ENCODE measurements at regions not wholly inside any gene's neighbourhood (a gene's known extent, or its start where the extent isn't known, plus 50 kb on each side); places are given as distances from the start of the nearest gene placed in this dataset.

GRCh38 chr3:59263152-59263551 lies 213.3 kb upstream of the CFAP20DC start:
- DNase-seq (no peak), ATAC-seq (no peak)
- peaks cover 0 to 16% (median 0%) of the 10 kb centered on the region in 12 donors for H3K4me1 ChIP-seq
- intact Hi-C loops (cut with DNase I) = no loop called here
- no peaks in the 10 kb centered on the region for H3K36me3 ChIP-seq
- H3K27ac ChIP-seq = no peak overlapping the region
- no peak for TF ChIP-seq CTCF (IDR thresholded peaks at IDR 0.05)
- no peak for TF ChIP-seq POLR2A (IDR thresholded peaks at IDR 0.05)
- H3K27me3 ChIP-seq = no peaks in the 10 kb centered on the region
- H3K4me3 ChIP-seq = no peak overlapping the region
- H3K9me3 ChIP-seq = no peaks in the 10 kb centered on the region
- 46 to 60% (median 49%) methylated on average over 3 of the region's 3 CpGs for WGBS, 4 donors

GRCh38 chr3:59262076-59262498 lies 212.3 kb upstream of the CFAP20DC start:
- H3K27ac ChIP-seq = no peak overlapping the region
- DNase-seq (no peak), ATAC-seq (no peak)
- H3K4me1 ChIP-seq = peaks cover 0 to 16% (median 0%) of the 10 kb centered on the region in 12 donors
- 84 to 92% (median 86%) methylated on average over 2 of the region's 2 CpGs for WGBS, 4 donors
- H3K4me3 ChIP-seq = no peak overlapping the region
- no peaks in the 10 kb centered on the region for H3K36me3 ChIP-seq
- TF ChIP-seq POLR2A (IDR thresholded peaks at IDR 0.05) = no peak
- no peak for TF ChIP-seq CTCF (IDR thresholded peaks at IDR 0.05)
- no peaks in the 10 kb centered on the region for H3K9me3 ChIP-seq
- intact Hi-C loops (cut with DNase I) = no loop called here
- H3K27me3 ChIP-seq = no peaks in the 10 kb centered on the region

GRCh38 chr3:59261009-59261408 lies 211.2 kb upstream of the CFAP20DC start:
- Histone ChIP-seq H3K27me3 (no peaks in the 10 kb centered on the region), H3K9me3 (no peaks in the 10 kb centered on the region), H3K4me3 (no peak overlapping the region), H3K36me3 (no peaks in the 10 kb centered on the region), H3K4me1 (peaks cover 0 to 16% (median 0%) of the 10 kb centered on the region in 12 donors), H3K27ac (no peak overlapping the region)
- intact Hi-C loops (cut with DNase I) = no loop called here
- TF ChIP-seq CTCF (IDR thresholded peaks at IDR 0.05) (no peak), POLR2A (IDR thresholded peaks at IDR 0.05) (no peak)
- peak in 3 of 4 donors; percentile 51 to 75 (median 58) for ATAC-seq
- no peak for DNase-seq

GRCh38 chr3:59258550-59259260 lies 208.9 kb upstream of the CFAP20DC start:
- no peak for TF ChIP-seq CTCF (IDR thresholded peaks at IDR 0.05)
- TF ChIP-seq POLR2A (IDR thresholded peaks at IDR 0.05) = no peak
- no peak overlapping the region for H3K27ac ChIP-seq
- peaks cover 0 to 25% (median 0%) of the 10 kb centered on the region in 12 donors for H3K4me1 ChIP-seq
- H3K9me3 ChIP-seq = no peaks in the 10 kb centered on the region
- no peaks in the 10 kb centered on the region for H3K36me3 ChIP-seq
- H3K4me3 ChIP-seq = no peak overlapping the region
- intact Hi-C loops (cut with DNase I) = no loop called here
- 72 to 81% (median 79%) methylated on average over 8 of the region's 8 CpGs for WGBS, 4 donors
- ATAC-seq = no peak
- no peaks in the 10 kb centered on the region for H3K27me3 ChIP-seq
- no peak for DNase-seq

All from heart left ventricle (tissue), 16 donors.